ENCODE measurements at regions not wholly inside any gene's neighbourhood (a gene's known extent, or its start where the extent isn't known, plus 50 kb on each side); places are given as distances from the start of the nearest gene placed in this dataset.

GRCh38 chr14:101446387-101446969 is 114.8 kb upstream of the DIO3 start:
- no peak for TF ChIP-seq EZH2phosphoT487 (IDR thresholded peaks at IDR 0.05; ENCODE audit: insufficient read depth, low read depth)
- TF ChIP-seq EZH2 (IDR thresholded peaks at IDR 0.05; ENCODE audit: insufficient read depth, poor library complexity, severe bottlenecking), result no peak
